ENCODE measurements at regions not wholly inside any gene's neighbourhood (a gene's known extent, or its start where the extent isn't known, plus 50 kb on each side); places are given as distances from the start of the nearest gene placed in this dataset.

DNA sequence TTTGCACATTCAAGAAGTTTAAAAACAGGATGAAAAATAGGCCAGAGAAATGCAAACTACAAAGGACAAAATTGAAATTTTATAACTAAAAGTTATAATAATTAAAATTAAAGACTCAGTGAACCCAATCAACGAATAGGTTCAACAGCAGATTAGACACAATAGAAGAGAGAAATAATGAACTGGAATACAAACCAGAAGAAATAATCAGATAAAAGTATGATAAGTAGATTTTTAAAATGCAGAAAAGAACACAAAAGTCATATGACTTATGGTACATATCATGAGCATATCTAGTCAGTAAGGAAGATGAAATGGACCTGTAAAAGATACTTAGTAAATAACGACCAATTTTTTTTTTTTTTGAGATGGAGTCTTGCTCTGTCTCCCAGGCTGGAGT lies 108.1 kb upstream of the COG2 start:
- TF ChIP-seq, protein P1, sequence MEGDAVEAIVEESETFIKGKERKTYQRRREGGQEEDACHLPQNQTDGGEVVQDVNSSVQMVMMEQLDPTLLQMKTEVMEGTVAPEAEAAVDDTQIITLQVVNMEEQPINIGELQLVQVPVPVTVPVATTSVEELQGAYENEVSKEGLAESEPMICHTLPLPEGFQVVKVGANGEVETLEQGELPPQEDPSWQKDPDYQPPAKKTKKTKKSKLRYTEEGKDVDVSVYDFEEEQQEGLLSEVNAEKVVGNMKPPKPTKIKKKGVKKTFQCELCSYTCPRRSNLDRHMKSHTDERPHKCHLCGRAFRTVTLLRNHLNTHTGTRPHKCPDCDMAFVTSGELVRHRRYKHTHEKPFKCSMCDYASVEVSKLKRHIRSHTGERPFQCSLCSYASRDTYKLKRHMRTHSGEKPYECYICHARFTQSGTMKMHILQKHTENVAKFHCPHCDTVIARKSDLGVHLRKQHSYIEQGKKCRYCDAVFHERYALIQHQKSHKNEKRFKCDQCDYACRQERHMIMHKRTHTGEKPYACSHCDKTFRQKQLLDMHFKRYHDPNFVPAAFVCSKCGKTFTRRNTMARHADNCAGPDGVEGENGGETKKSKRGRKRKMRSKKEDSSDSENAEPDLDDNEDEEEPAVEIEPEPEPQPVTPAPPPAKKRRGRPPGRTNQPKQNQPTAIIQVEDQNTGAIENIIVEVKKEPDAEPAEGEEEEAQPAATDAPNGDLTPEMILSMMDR (IDR thresholded peaks at IDR 0.05 in 4 of 5, conservative IDR thresholded peaks at IDR 0.05 in 1 of 5), result no peak
- TF ChIP-seq POLR2A (IDR thresholded peaks at IDR 0.05), result no peak

Measured in gastrocnemius medialis (tissue), 4 donors.